DND-41 (cell line): ENCODE measurements at regions not wholly inside any gene's neighbourhood (a gene's known extent, or its start where the extent isn't known, plus 50 kb on each side); places are given as distances from the start of the nearest gene placed in this dataset.

Experiments used
- ATAC-seq: fragments of 200-7000 bp; cut with Tn5 transposase; 3 replicates; pipeline ENCODE4 v1.9.1; 2021; ENCODE audit warnings: low read depth; ENCODE audit not compliant: insufficient read depth
- DNase-seq: peaks from one replicate; pipeline ENCODE4 v3.0.0-alpha.2; 2020
- H2AFZ ChIP-seq: 2 replicates; pipeline ENCODE4 v1.6.0; 2012; ENCODE audit warnings: low read depth, low read length
- H3K27ac ChIP-seq: 2 replicates; pipeline ENCODE4 v1.5.1; 2012; ENCODE audit warnings: low read length, inconsistent platforms
- H3K27me3 ChIP-seq: fragments of 200-600 bp; sonication (generic); 2 replicates; pipeline ENCODE4 v1.6.0; 2012; ENCODE audit warnings: low read length, mild to moderate bottlenecking, inconsistent platforms; ENCODE audit not compliant: insufficient read depth, poor library complexity
- H3K36me3 ChIP-seq: 2 replicates; pipeline ENCODE4 v1.5.1; 2012; ENCODE audit warnings: low read length, inconsistent platforms; ENCODE audit not compliant: insufficient read depth
- H3K4me1 ChIP-seq: 2 replicates; pipeline ENCODE4 v1.5.1; 2012; ENCODE audit warnings: mild to moderate bottlenecking, low read length; ENCODE audit not compliant: insufficient read depth
- H3K4me2 ChIP-seq: 2 replicates; pipeline ENCODE4 v1.6.0; 2012; ENCODE audit warnings: mild to moderate bottlenecking, moderate library complexity, low read length, inconsistent platforms; ENCODE audit not compliant: insufficient read depth
- H3K4me3 ChIP-seq, 2 experiments: fragments of 200-600 bp in 1 of 2; shearing (Covaris generic) in 1 of 2; 2 replicates each; pipeline ENCODE4 v1.5.1; 2012 to 2016; ENCODE audit warnings: inconsistent platforms in 2 of 2, low read length in 2 of 2, mild to moderate bottlenecking in 2 of 2, low read depth in 1 of 2, moderate library complexity in 1 of 2
- H3K79me2 ChIP-seq: 2 replicates; pipeline ENCODE4 v1.6.0; 2012; ENCODE audit warnings: low read length, inconsistent platforms; ENCODE audit not compliant: insufficient read depth
- H3K9ac ChIP-seq: 2 replicates; pipeline ENCODE4 v1.6.0; 2012; ENCODE audit warnings: low read depth, mild to moderate bottlenecking, inconsistent platforms, low read length, moderate library complexity
- H3K9me3 ChIP-seq: 2 replicates; pipeline ENCODE4 v1.5.1; 2012; ENCODE audit warnings: low read length, moderate library complexity, mild to moderate bottlenecking, inconsistent platforms; ENCODE audit not compliant: insufficient read depth, severe bottlenecking
- H4K20me1 ChIP-seq: 2 replicates; pipeline ENCODE4 v1.6.0; 2012; ENCODE audit warnings: low read length; ENCODE audit not compliant: insufficient read depth
- CTCF ChIP-seq: IDR thresholded peaks from 2 replicates; pipeline ENCODE4 v1.5.1; 2012; ENCODE audit warnings: borderline replicate concordance, low read length, moderate library complexity, mild to moderate bottlenecking; ENCODE audit not compliant: poor library complexity, severe bottlenecking; ENCODE audit errors: extremely low read depth
- EZH2 ChIP-seq: IDR thresholded peaks from 3 replicates; pipeline ENCODE4 v1.6.1; 2012; ENCODE audit warnings: borderline replicate concordance, low read depth, mild to moderate bottlenecking, moderate library complexity, low read length, inconsistent platforms; ENCODE audit not compliant: severe bottlenecking

GRCh38 chrX:140104760-140105159 lies 139.4 kb upstream of the CXorf66 start:
- Histone ChIP-seq H3K36me3 (no peaks in the 10 kb centered on the region), H3K79me2 (no peaks in the 10 kb centered on the region), H3K27ac (no peak overlapping the region), H3K27me3 (no peaks in the 10 kb centered on the region), H4K20me1 (no peaks in the 10 kb centered on the region), H3K4me1 (no peaks in the 10 kb centered on the region), H3K4me2 (no peak overlapping the region), H3K4me3 (no peak overlapping the region), H2AFZ (no peak overlapping the region), H3K9me3 (no peaks in the 10 kb centered on the region), H3K9ac (no peak overlapping the region)
- ATAC-seq: no peak
- DNase-seq: no peak
- no peak for TF ChIP-seq CTCF
- TF ChIP-seq EZH2: no peak

GRCh38 chrX:140099221-140099620 lies 133.9 kb upstream of the CXorf66 start:
- no peak overlapping the region for H3K27ac ChIP-seq
- H3K4me2 ChIP-seq: no peak overlapping the region
- no peak overlapping the region for H2AFZ ChIP-seq
- H3K4me3 ChIP-seq: no peak overlapping the region
- no peaks in the 10 kb centered on the region for H3K79me2 ChIP-seq
- no peak overlapping the region for H3K9ac ChIP-seq
- ATAC-seq (no peak), DNase-seq (no peak)
- no peaks in the 10 kb centered on the region for H3K9me3 ChIP-seq
- no peaks in the 10 kb centered on the region for H4K20me1 ChIP-seq
- H3K4me1 ChIP-seq: no peaks in the 10 kb centered on the region
- H3K36me3 ChIP-seq: no peaks in the 10 kb centered on the region
- TF ChIP-seq CTCF: no peak
- no peak for TF ChIP-seq EZH2
- H3K27me3 ChIP-seq: no peaks in the 10 kb centered on the region

- H3K36me3 ChIP-seq: no peaks in the 10 kb centered on the region
- ATAC-seq (no peak), DNase-seq (no peak)
- no peaks in the 10 kb centered on the region for H3K4me1 ChIP-seq
- no peaks in the 10 kb centered on the region for H3K79me2 ChIP-seq
- no peak overlapping the region for H3K9ac ChIP-seq
- H3K4me2 ChIP-seq: no peak overlapping the region
- H2AFZ ChIP-seq: no peak overlapping the region
- H3K27ac ChIP-seq: no peak overlapping the region
- H3K27me3 ChIP-seq: no peaks in the 10 kb centered on the region
- TF ChIP-seq CTCF: no peak
- no peak for TF ChIP-seq EZH2
- no peaks in the 10 kb centered on the region for H4K20me1 ChIP-seq
- H3K4me3 ChIP-seq: no peak overlapping the region
- H3K9me3 ChIP-seq: no peaks in the 10 kb centered on the region
Measured at GRCh38 chrX:140092121-140092520, 126.8 kb upstream of the CXorf66 start.
